ENCODE measurements at regions not wholly inside any gene's neighbourhood (a gene's known extent, or its start where the extent isn't known, plus 50 kb on each side); places are given as distances from the start of the nearest gene placed in this dataset.

GRCh38 chr1:30414086-30414850 lies 309.1 kb downstream of the MATN1 start:
- in situ Hi-C loops (cut with HindIII; ENCODE audit: extremely low pct_ligation_motif_present, low pct_unique_long_range_greater_than_20kb), result no loop called here
- ATAC-seq (no peak), FAIRE-seq (no peak), DNase-seq (ENCODE audit: low spot score) (no peak)
- H3K9ac ChIP-seq (ENCODE audit: insufficient read depth, low read depth, low read length), result no peak overlapping the region
- H4K20me1 ChIP-seq (ENCODE audit: insufficient read depth, low read length), result no peaks in the 10 kb centered on the region
- ChIA-PET CTCF (ENCODE audit: low intra/inter-chr PET ratio, low total read pairs) (no interaction called here), POLR2A (no interaction called here)
- no peaks in the 10 kb centered on the region for H3K36me3 ChIP-seq (replicated peaks in 1 of 2; ENCODE audit: control insufficient read depth in 1 of 2, insufficient read depth in 2 of 2, low read length in 2 of 2)
- no peaks in the 10 kb centered on the region for H3K9me3 ChIP-seq (ENCODE audit: low read length)
- no peak overlapping the region for H3K27ac ChIP-seq (ENCODE audit: extremely low read length, insufficient read depth, low read length)
- H3K4me1 ChIP-seq (ENCODE audit: insufficient read depth, low read length), result no peaks in the 10 kb centered on the region
- H3K27me3 ChIP-seq (ENCODE audit: control insufficient read depth in 1 of 2, insufficient read depth in 2 of 2, low read length in 2 of 2), result peaks cover 0 to 3% of the 10 kb centered on the region in 2 experiments; a peak in 2 of 5 replicates
- no peak overlapping the region for H3K4me2 ChIP-seq (ENCODE audit: low read depth, low read length)
- no peak overlapping the region for H2AFZ ChIP-seq (ENCODE audit: low read length)
- no peaks in the 10 kb centered on the region for H3K79me2 ChIP-seq (ENCODE audit: insufficient read depth, low read length)
- no TSS peak for BruUV-seq (replicated peaks)
- intact Hi-C loops (cut with micrococcal nuclease; ENCODE audit: unreplicated experiment), result no loop called here
- no peak for TF ChIP-seq ZNF614 (CRISPR knock-in tag; IDR thresholded peaks at IDR 0.05; ENCODE audit: borderline replicate concordance)
- no peak for TF ChIP-seq ZMYM4 (CRISPR knock-in tag; IDR thresholded peaks at IDR 0.05)
- TF ChIP-seq DPF2 (CRISPR knock-in tag; IDR thresholded peaks at IDR 0.05; ENCODE audit: borderline replicate concordance, low read depth), result no peak
- no peak overlapping the region for H3K4me3 ChIP-seq (replicated peaks in 1 of 3; ENCODE audit: insufficient read depth in 1 of 3, low read depth in 2 of 3, low read length in 3 of 3)
- WGBS (ENCODE audit: low lambda C conversion rate), result 21% methylated on average over 12 of the region's 14 CpGs

GRCh38 chr1:30413606-30414005 lies 309.8 kb downstream of the MATN1 start:
- Histone ChIP-seq H3K79me2 (ENCODE audit: insufficient read depth, low read length) (no peaks in the 10 kb centered on the region), H3K27ac (ENCODE audit: extremely low read length, insufficient read depth, low read length) (no peak overlapping the region), H4K20me1 (ENCODE audit: insufficient read depth, low read length) (no peaks in the 10 kb centered on the region), H3K27me3 (ENCODE audit: control insufficient read depth in 1 of 2, insufficient read depth in 2 of 2, low read length in 2 of 2) (peaks cover 0 to 3% of the 10 kb centered on the region in 2 experiments; a peak in 2 of 5 replicates), H2AFZ (ENCODE audit: low read length) (no peak overlapping the region), H3K4me2 (ENCODE audit: low read depth, low read length) (no peak overlapping the region), H3K9me3 (ENCODE audit: low read length) (no peaks in the 10 kb centered on the region), H3K36me3 (replicated peaks in 1 of 2; ENCODE audit: control insufficient read depth in 1 of 2, insufficient read depth in 2 of 2, low read length in 2 of 2) (no peaks in the 10 kb centered on the region), H3K4me1 (ENCODE audit: insufficient read depth, low read length) (no peaks in the 10 kb centered on the region), H3K9ac (ENCODE audit: insufficient read depth, low read depth, low read length) (no peak overlapping the region), H3K4me3 (replicated peaks in 1 of 3; ENCODE audit: insufficient read depth in 1 of 3, low read depth in 2 of 3, low read length in 3 of 3) (no peak overlapping the region)
- ChIA-PET POLR2A (no interaction called here), CTCF (ENCODE audit: low intra/inter-chr PET ratio, low total read pairs) (no interaction called here)
- intact Hi-C loops (cut with micrococcal nuclease; ENCODE audit: unreplicated experiment), result no loop called here
- no TSS peak for BruUV-seq (replicated peaks)
- in situ Hi-C loops (cut with HindIII; ENCODE audit: extremely low pct_ligation_motif_present, low pct_unique_long_range_greater_than_20kb), result no loop called here
- WGBS (ENCODE audit: low lambda C conversion rate), result 31% methylated on average over 5 of the region's 12 CpGs
- DNase-seq (ENCODE audit: low spot score) (no peak), FAIRE-seq (no peak), ATAC-seq (no peak)
- TF ChIP-seq HNF1A (IDR thresholded peaks at IDR 0.05; ENCODE audit: low read depth), result no peak
- no peak for TF ChIP-seq HNF1A (CRISPR knock-in tag; IDR thresholded peaks at IDR 0.05; ENCODE audit: borderline replicate concordance)
- TF ChIP-seq CENPX (CRISPR knock-in tag; IDR thresholded peaks at IDR 0.05), result no peak
- no peak for TF ChIP-seq PITX1 (CRISPR knock-in tag; IDR thresholded peaks at IDR 0.05)
- TF ChIP-seq ZNF775 (CRISPR knock-in tag; IDR thresholded peaks at IDR 0.05; ENCODE audit: borderline replicate concordance), result no peak
- TF ChIP-seq SIN3A (IDR thresholded peaks at IDR 0.05; ENCODE audit: borderline replicate concordance, low read depth, low read length), result no peak
- TF ChIP-seq THAP7 (CRISPR knock-in tag; IDR thresholded peaks at IDR 0.05), result no peak
